OCI-LY1 (cell line): ENCODE measurements at regions not wholly inside any gene's neighbourhood (a gene's known extent, or its start where the extent isn't known, plus 50 kb on each side); places are given as distances from the start of the nearest gene placed in this dataset.

Source experiments
- EZH2 ChIP-seq: fragments of 200-600 bp; sonication (generic), shearing (Covaris generic); IDR thresholded peaks from 2 replicates; pipeline ENCODE4 v1.8.0; 2017; ENCODE audit warnings: borderline replicate concordance, mixed run types, mild to moderate bottlenecking, antibody characterized with exemption, low read length, moderate library complexity, mixed read lengths
- TF ChIP-seq, protein P1 (sequence below): fragments of 200-600 bp; sonication (generic), shearing (Covaris generic); IDR thresholded peaks from 2 replicates; pipeline ENCODE4 v1.5.1; 2017; ENCODE audit warnings: mild to moderate bottlenecking, antibody characterized with exemption, low read length, moderate library complexity, mixed read lengths

DNA sequence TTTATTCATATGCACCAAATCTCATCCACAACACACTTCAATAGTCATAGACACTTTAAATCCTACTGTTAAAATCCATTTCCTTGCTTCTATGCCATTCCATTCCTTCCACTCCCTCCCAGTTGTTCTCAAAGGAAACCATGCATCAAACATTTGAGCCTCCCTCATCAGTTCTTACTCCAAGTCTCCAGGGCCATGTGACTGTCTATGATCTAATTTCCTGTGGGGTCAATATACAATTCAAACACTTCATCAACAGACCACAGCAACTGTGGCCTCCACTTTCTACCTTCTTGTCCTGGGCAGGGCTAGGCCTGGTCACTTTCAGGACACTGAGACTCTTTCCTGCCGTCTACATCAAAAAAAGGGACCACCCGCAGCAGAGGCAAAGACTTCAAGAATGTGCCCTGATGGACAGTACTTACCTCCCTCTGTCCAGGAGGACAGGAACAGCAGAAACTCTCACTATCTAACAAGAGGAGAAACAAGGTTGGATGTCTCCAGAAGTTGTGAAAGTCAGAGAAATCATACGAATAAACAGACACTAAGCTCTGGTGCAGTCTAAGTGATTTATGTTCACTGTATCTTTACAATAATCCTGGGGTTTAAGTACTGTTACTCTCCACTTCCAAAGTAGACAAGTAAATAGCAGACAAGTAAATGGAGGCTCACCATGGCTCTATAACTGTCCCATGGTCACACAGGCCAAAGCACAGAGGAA lies 160.2 kb downstream of the QRSL1 start:
- TF ChIP-seq, protein P1, sequence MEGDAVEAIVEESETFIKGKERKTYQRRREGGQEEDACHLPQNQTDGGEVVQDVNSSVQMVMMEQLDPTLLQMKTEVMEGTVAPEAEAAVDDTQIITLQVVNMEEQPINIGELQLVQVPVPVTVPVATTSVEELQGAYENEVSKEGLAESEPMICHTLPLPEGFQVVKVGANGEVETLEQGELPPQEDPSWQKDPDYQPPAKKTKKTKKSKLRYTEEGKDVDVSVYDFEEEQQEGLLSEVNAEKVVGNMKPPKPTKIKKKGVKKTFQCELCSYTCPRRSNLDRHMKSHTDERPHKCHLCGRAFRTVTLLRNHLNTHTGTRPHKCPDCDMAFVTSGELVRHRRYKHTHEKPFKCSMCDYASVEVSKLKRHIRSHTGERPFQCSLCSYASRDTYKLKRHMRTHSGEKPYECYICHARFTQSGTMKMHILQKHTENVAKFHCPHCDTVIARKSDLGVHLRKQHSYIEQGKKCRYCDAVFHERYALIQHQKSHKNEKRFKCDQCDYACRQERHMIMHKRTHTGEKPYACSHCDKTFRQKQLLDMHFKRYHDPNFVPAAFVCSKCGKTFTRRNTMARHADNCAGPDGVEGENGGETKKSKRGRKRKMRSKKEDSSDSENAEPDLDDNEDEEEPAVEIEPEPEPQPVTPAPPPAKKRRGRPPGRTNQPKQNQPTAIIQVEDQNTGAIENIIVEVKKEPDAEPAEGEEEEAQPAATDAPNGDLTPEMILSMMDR: no peak
- TF ChIP-seq EZH2: no peak
